Gastrocnemius medialis (tissue), 4 donors: ENCODE measurements at regions not wholly inside any gene's neighbourhood (a gene's known extent, or its start where the extent isn't known, plus 50 kb on each side); places are given as distances from the start of the nearest gene placed in this dataset.

ENCODE experiments used
- POLR2A ChIP-seq, 2 donors: fragments of 450-650 bp; IDR thresholded peaks; one replicate each; pipeline ENCODE4 v1.6.1; 2017; ENCODE audit warnings: antibody characterized with exemption in 2 of 2, mild to moderate bottlenecking in 2 of 2, moderate library complexity in 2 of 2
- TF ChIP-seq, protein P1 (sequence below), 5 experiments: fragments of 450-650 bp in 3 of 5; fragments of 200-600 bp in 2 of 5; sonication (generic) in 2 of 5; IDR thresholded peaks in 4 of 5; conservative IDR thresholded peaks in 1 of 5; 1 replicate in 4 of 5; 2 replicates in 1 of 5; pipeline ENCODE4 v1.5.1; 2016 to 2019; ENCODE audit warnings: antibody characterized with exemption in 5 of 5, mild to moderate bottlenecking in 3 of 5, moderate library complexity in 3 of 5

DNA sequence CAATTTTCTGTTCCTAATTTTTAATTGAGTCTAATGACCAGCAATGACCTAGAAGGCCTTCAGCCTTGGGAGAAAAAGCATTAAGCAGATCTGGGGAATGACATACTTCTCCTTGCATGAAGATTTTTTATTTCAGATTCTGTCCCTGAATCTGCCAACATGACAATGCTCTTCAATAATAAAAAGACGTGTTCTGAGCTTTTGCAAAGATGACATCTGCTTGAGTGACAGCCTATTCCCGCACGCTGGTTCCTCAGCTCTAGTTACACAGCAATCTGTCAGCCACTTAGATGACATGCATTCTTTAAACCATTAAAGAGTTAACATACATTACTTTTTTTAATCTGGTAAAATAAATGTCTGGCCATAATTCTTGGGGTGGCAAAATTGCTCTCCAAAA is 129.3 kb upstream of the CDH6 start:
- TF ChIP-seq, protein P1, sequence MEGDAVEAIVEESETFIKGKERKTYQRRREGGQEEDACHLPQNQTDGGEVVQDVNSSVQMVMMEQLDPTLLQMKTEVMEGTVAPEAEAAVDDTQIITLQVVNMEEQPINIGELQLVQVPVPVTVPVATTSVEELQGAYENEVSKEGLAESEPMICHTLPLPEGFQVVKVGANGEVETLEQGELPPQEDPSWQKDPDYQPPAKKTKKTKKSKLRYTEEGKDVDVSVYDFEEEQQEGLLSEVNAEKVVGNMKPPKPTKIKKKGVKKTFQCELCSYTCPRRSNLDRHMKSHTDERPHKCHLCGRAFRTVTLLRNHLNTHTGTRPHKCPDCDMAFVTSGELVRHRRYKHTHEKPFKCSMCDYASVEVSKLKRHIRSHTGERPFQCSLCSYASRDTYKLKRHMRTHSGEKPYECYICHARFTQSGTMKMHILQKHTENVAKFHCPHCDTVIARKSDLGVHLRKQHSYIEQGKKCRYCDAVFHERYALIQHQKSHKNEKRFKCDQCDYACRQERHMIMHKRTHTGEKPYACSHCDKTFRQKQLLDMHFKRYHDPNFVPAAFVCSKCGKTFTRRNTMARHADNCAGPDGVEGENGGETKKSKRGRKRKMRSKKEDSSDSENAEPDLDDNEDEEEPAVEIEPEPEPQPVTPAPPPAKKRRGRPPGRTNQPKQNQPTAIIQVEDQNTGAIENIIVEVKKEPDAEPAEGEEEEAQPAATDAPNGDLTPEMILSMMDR (IDR thresholded peaks at IDR 0.05 in 4 of 5, conservative IDR thresholded peaks at IDR 0.05 in 1 of 5), result no peak
- no peak for TF ChIP-seq POLR2A (IDR thresholded peaks at IDR 0.05)
